Caco-2 (cell line): ENCODE measurements at regions not wholly inside any gene's neighbourhood (a gene's known extent, or its start where the extent isn't known, plus 50 kb on each side); places are given as distances from the start of the nearest gene placed in this dataset.
A peak's percentile ranks its signal among the peaks of the same experiment; 100 is the strongest.

ENCODE experiments used
- BruUV-seq: library from RNA; stranded (reverse); fragments of 400-500 nt; replicated peaks from 2 replicates; lab custom pipeline; 2021; lab: Mats Ljungman, UMichigan
- CTCF ChIA-PET: fragments of 300-600 bp; sonication (Branson Sonifier 250); formaldehyde crosslinking; loops from one replicate; lab custom pipeline; 2022; ENCODE audit warnings: antibody characterized with exemption; lab: Charles Lee
- POLR2A ChIA-PET: fragments of 300-600 bp; sonication (Branson Sonifier 250); formaldehyde crosslinking; loops from one replicate; lab custom pipeline; 2022; ENCODE audit warnings: antibody characterized with exemption; lab: Charles Lee
- DNase-seq, 2 experiments: peaks; one replicate each; pipeline versions ENCODE4 v3.0.0 to v3.0.0-alpha.2; 2020 to 2022
- H3K27me3 ChIP-seq: replicated peaks from 2 replicates; pipeline ENCODE4 v1.6.0; 2011; ENCODE audit warnings: low read length; ENCODE audit not compliant: control insufficient read depth, insufficient read depth
- H3K36me3 ChIP-seq: 2 replicates; pipeline ENCODE4 v1.5.1; 2011; ENCODE audit warnings: low read length; ENCODE audit not compliant: control insufficient read depth, insufficient read depth
- H3K4me1 ChIP-seq: fragments of 250-450 bp; sonication (Bioruptor Pico); 2 replicates; pipeline ENCODE4 v1.5.1; 2020; ENCODE audit warnings: mild to moderate bottlenecking
- H3K4me3 ChIP-seq: 2 replicates; pipeline ENCODE4 v1.5.1; 2011; ENCODE audit warnings: low read depth, mild to moderate bottlenecking, control low read depth, low read length
- H3K9me3 ChIP-seq: fragments of 250-450 bp; sonication (Bioruptor Pico); 2 replicates; pipeline ENCODE4 v1.5.1; 2020; ENCODE audit warnings: mild to moderate bottlenecking, moderate library complexity
- H3K27ac Mint-ChIP-seq: one replicate; pipeline ENCODE4 v1.8.0; 2022; ENCODE audit warnings: mixed read lengths; ENCODE audit not compliant: unreplicated experiment
- H3K27me3 Mint-ChIP-seq: one replicate; pipeline ENCODE4 v1.8.0; 2022; ENCODE audit warnings: mixed read lengths; ENCODE audit not compliant: insufficient read depth, unreplicated experiment
- H3K36me3 Mint-ChIP-seq: one replicate; pipeline ENCODE4 v1.8.0; 2022; ENCODE audit warnings: mild to moderate bottlenecking, mixed read lengths; ENCODE audit not compliant: insufficient read depth, unreplicated experiment
- H3K4me1 Mint-ChIP-seq: one replicate; pipeline ENCODE4 v1.8.0; 2022; ENCODE audit warnings: low read depth, mixed read lengths; ENCODE audit not compliant: unreplicated experiment
- H3K4me3 Mint-ChIP-seq: one replicate; pipeline ENCODE4 v1.8.0; 2022; ENCODE audit warnings: mild to moderate bottlenecking, moderate library complexity, mixed read lengths; ENCODE audit not compliant: unreplicated experiment
- H3K9me3 Mint-ChIP-seq: one replicate; pipeline ENCODE4 v1.8.0; 2022; ENCODE audit warnings: mixed read lengths; ENCODE audit not compliant: unreplicated experiment
- CTCF ChIP-seq, 2 experiments: fragments of 200-600 bp in 1 of 2; IDR thresholded peaks; 1 replicate in 1 of 2; 2 replicates in 1 of 2; pipeline versions ENCODE4 v1.5.1 to v1.8.0; 2011 to 2022; ENCODE audit warnings: antibody characterized with exemption in 1 of 2, control low read depth in 1 of 2, inconsistent platforms in 1 of 2, low read depth in 1 of 2, low read length in 1 of 2, mild to moderate bottlenecking in 1 of 2, moderate library complexity in 1 of 2; ENCODE audit not compliant: insufficient read depth in 1 of 2, severe bottlenecking in 1 of 2, unreplicated experiment in 1 of 2
- intact Hi-C: fragments of 100-400 bp; cut with micrococcal nuclease; formaldehyde crosslinking; loops from one replicate; pipeline ENCODE4 v1.10.0; 2022; ENCODE audit not compliant: unreplicated experiment

- H3K4me3 Mint-ChIP-seq, result peak overlapping the region; percentile 72
These were observed 504.6 kb upstream of the NECTIN3 start for GRCh38 chr3:110567029-110567428.

GRCh38 chr3:110568246-110568645 is 503.4 kb upstream of the NECTIN3 start:
- Histone ChIP-seq H3K4me1 (peaks cover 32% of the 10 kb centered on the region), H3K27me3 (no peaks in the 10 kb centered on the region), H3K4me3 (no peak overlapping the region), H3K9me3 (no peaks in the 10 kb centered on the region; the same call in 1 of the 2 replicates), H3K36me3 (no peaks in the 10 kb centered on the region; the same call in 1 of the 2 replicates)
- ChIA-PET POLR2A (no interaction called here), CTCF (interaction anchor here (1.2 kb wide), 1 partner anchor 9 kb away, joined by 3 read pairs; no protein-coding TSS in a partner anchor)
- Mint-ChIP-seq H3K27ac (peak overlapping the region; percentile 89), H3K27me3 (no peaks in the 10 kb centered on the region), H3K4me3 (no peak overlapping the region), H3K9me3 (peaks cover 8% of the 10 kb centered on the region), H3K36me3 (peaks cover 4% of the 10 kb centered on the region), H3K4me1 (peaks cover 19% of the 10 kb centered on the region)
- BruUV-seq, result no TSS peak
- intact Hi-C loops, result no loop called here
- TF ChIP-seq CTCF (IDR thresholded peaks at IDR 0.05; ENCODE audit: insufficient read depth in 1 of 2, low read depth in 1 of 2, low read length in 1 of 2, severe bottlenecking in 1 of 2, unreplicated experiment in 1 of 2), result no peak
- no peak for DNase-seq

More at GRCh38 chr3:110567029-110567428, 504.6 kb upstream of the NECTIN3 start:
- no peak for TF ChIP-seq CTCF (IDR thresholded peaks at IDR 0.05; ENCODE audit: insufficient read depth in 1 of 2, low read depth in 1 of 2, low read length in 1 of 2, severe bottlenecking in 1 of 2, unreplicated experiment in 1 of 2)
- Histone ChIP-seq H3K27me3 (no peaks in the 10 kb centered on the region), H3K4me1 (peaks cover 32% of the 10 kb centered on the region), H3K36me3 (no peaks in the 10 kb centered on the region; the same call in 1 of the 2 replicates), H3K9me3 (no peaks in the 10 kb centered on the region; the same call in 1 of the 2 replicates), H3K4me3 (no peak overlapping the region)
- Mint-ChIP-seq H3K36me3 (peaks cover 4% of the 10 kb centered on the region), H3K9me3 (peaks cover 16% of the 10 kb centered on the region), H3K27ac (peak overlapping the region; percentile 89), H3K27me3 (no peaks in the 10 kb centered on the region), H3K4me1 (peaks cover 19% of the 10 kb centered on the region)
- CTCF ChIA-PET, result interaction anchor here (1.0 to 1.2 kb wide), 3 partner anchors 10 to 252 kb away, joined by 3 to 4 read pairs (median 4); no protein-coding TSS in a partner anchor
- no TSS peak for BruUV-seq
- POLR2A ChIA-PET, result no interaction called here
- DNase-seq, result no peak
- intact Hi-C loops, result loop anchor here (1.0 kb wide), 1 partner anchor 17 kb away; no protein-coding TSS in a partner anchor

- Mint-ChIP-seq H3K36me3 (peaks cover under 1% of the 10 kb centered on the region), H3K27ac (no peak overlapping the region), H3K9me3 (peaks cover 1% of the 10 kb centered on the region), H3K4me1 (peaks cover 19% of the 10 kb centered on the region), H3K27me3 (no peaks in the 10 kb centered on the region), H3K4me3 (no peak overlapping the region)
- H3K36me3 ChIP-seq, result no peaks in the 10 kb centered on the region
- no TSS peak for BruUV-seq
- TF ChIP-seq CTCF (IDR thresholded peaks at IDR 0.05; ENCODE audit: insufficient read depth in 1 of 2, low read depth in 1 of 2, low read length in 1 of 2, severe bottlenecking in 1 of 2, unreplicated experiment in 1 of 2), result no peak
- no peak for DNase-seq
- CTCF ChIA-PET, result no interaction called here
- intact Hi-C loops, result no loop called here
- peaks cover 32% of the 10 kb centered on the region for H3K4me1 ChIP-seq
- no peaks in the 10 kb centered on the region for H3K27me3 ChIP-seq
- H3K9me3 ChIP-seq, result no peaks in the 10 kb centered on the region
- no peak overlapping the region for H3K4me3 ChIP-seq
- POLR2A ChIA-PET, result no interaction called here
These were observed 502.5 kb upstream of the NECTIN3 start for GRCh38 chr3:110569073-110569472.
